H1 (cell line): ENCODE measurements at regions not wholly inside any gene's neighbourhood (a gene's known extent, or its start where the extent isn't known, plus 50 kb on each side); places are given as distances from the start of the nearest gene placed in this dataset.

ENCODE experiments used
- CHD1 ChIP-seq: IDR thresholded peaks from 2 replicates; pipeline ENCODE4 v1.6.1; 2012; ENCODE audit warnings: low read depth, low read length, improper control_type of control experiment
- CTCF ChIP-seq, 3 experiments: IDR thresholded peaks; 1 replicate in 2 of 3; 2 replicates in 1 of 3; pipeline versions ENCODE4 v1.5.1 to v1.6.1; 2011; ENCODE audit warnings: low read length in 3 of 3, mild to moderate bottlenecking in 3 of 3, inconsistent platforms in 2 of 3, low read depth in 1 of 3, moderate library complexity in 1 of 3; ENCODE audit not compliant: insufficient read depth in 1 of 3; ENCODE audit errors: control extremely low read depth in 1 of 3
- KDM5A ChIP-seq: fragments of 200-600 bp; IDR thresholded peaks from 2 replicates; pipeline ENCODE4 v1.7.1; 2012; ENCODE audit warnings: mild to moderate bottlenecking, low read length, inconsistent platforms, mixed read lengths
- MAFK ChIP-seq: IDR thresholded peaks from 2 replicates; pipeline ENCODE4 v1.6.1; 2012; ENCODE audit warnings: low read depth, mild to moderate bottlenecking, improper control_type of control experiment, low read length
- MAX ChIP-seq: IDR thresholded peaks from 2 replicates; pipeline ENCODE4 v1.6.1; 2012; ENCODE audit warnings: inconsistent platforms
- PHF8 ChIP-seq: fragments of 200-600 bp; sonication (generic); conservative IDR thresholded peaks from 2 replicates; pipeline ENCODE4 v1.7.1; 2012; ENCODE audit warnings: low read depth, mild to moderate bottlenecking, inconsistent platforms, low read length, moderate library complexity
- POLR2A ChIP-seq, 2 experiments: IDR thresholded peaks; 1 replicate in 1 of 2; 2 replicates in 1 of 2; pipeline ENCODE4 v1.6.1; 2011; ENCODE audit warnings: low read depth in 2 of 2, low read length in 2 of 2, mild to moderate bottlenecking in 2 of 2; ENCODE audit errors: control extremely low read depth in 1 of 2
- RAD21 ChIP-seq, 2 experiments: IDR thresholded peaks in 1 of 2; conservative IDR thresholded peaks in 1 of 2; 2 replicates each; pipeline ENCODE4 v1.6.1; 2011; ENCODE audit warnings: low read depth in 2 of 2, low read length in 2 of 2, improper control_type of control experiment in 1 of 2, inconsistent platforms in 1 of 2, mild to moderate bottlenecking in 1 of 2, moderate library complexity in 1 of 2
- TAF7 ChIP-seq: optimal IDR thresholded peaks from 2 replicates; pipeline ENCODE3; 2011; ENCODE audit warnings: low read depth, mild to moderate bottlenecking, inconsistent platforms, low read length, moderate library complexity, borderline replicate concordance

DNA sequence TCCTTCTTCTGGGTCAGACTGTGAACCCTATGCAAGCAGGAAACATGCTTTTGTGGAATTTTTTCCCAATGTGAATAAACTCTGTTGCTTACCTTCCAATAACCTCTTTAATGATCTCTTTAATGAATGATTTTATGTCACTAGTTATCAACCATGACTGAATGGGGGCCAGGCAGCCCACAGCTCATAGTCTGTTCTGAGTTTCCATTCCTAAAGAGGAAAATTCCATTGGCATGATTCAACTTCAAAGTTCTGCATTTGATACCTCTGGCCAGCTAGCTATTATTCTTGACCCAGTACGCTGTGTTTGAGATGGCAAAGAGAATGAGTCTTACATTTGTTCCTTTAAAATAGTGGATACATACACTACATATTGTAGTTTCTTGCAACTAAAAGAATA, 867.8 kb upstream of the CELF2 start:
- TF ChIP-seq MAX = no peak
- TF ChIP-seq MAFK = no peak
- no peak for TF ChIP-seq PHF8
- TF ChIP-seq CHD1 = no peak
- no peak for TF ChIP-seq CTCF (IDR thresholded peaks at IDR 0.05; ENCODE audit: control extremely low read depth in 1 of 3, insufficient read depth in 1 of 3, low read depth in 1 of 3, low read length in 3 of 3)
- TF ChIP-seq TAF7 = no peak
- TF ChIP-seq POLR2A (IDR thresholded peaks at IDR 0.05; ENCODE audit: control extremely low read depth in 1 of 2, low read depth in 2 of 2, low read length in 2 of 2) = no peak
- TF ChIP-seq RAD21 (IDR thresholded peaks at IDR 0.05 in 1 of 2, conservative IDR thresholded peaks at IDR 0.05 in 1 of 2; ENCODE audit: low read depth in 2 of 2, low read length in 2 of 2) = no peak
- no peak for TF ChIP-seq KDM5A
